Activated naive CD4-positive, alpha-beta T cell treated with anti-CD3 and anti-CD28 coated beads, Interleukin-2, amount 50 U/mL, for 24 hours (primary cell): ENCODE measurements at regions not wholly inside any gene's neighbourhood (a gene's known extent, or its start where the extent isn't known, plus 50 kb on each side); places are given as distances from the start of the nearest gene placed in this dataset.

Source experiments
- H3K27ac Mint-ChIP-seq: one replicate; pipeline ENCODE4 v1.8.0; 2021; ENCODE audit warnings: mild to moderate bottlenecking, mixed read lengths
- H3K27me3 Mint-ChIP-seq: one replicate; pipeline ENCODE4 v1.8.0; 2021; ENCODE audit warnings: mixed read lengths
- H3K36me3 Mint-ChIP-seq: one replicate; pipeline ENCODE4 v1.8.0; 2021; ENCODE audit warnings: mixed read lengths
- H3K4me1 Mint-ChIP-seq: one replicate; pipeline ENCODE4 v1.8.0; 2021; ENCODE audit warnings: mixed read lengths
- H3K4me3 Mint-ChIP-seq: one replicate; pipeline ENCODE4 v1.8.0; 2021; ENCODE audit warnings: mild to moderate bottlenecking, mixed read lengths
- H3K9me3 Mint-ChIP-seq: one replicate; pipeline ENCODE4 v1.8.0; 2021; ENCODE audit warnings: mixed read lengths

GRCh38 chr13:40330950-40331349, 335.5 kb downstream of the FOXO1 start:
- H3K36me3 Mint-ChIP-seq: no peaks in the 10 kb centered on the region
- peaks cover 41% of the 10 kb centered on the region for H3K4me1 Mint-ChIP-seq
- no peak overlapping the region for H3K4me3 Mint-ChIP-seq
- no peaks in the 10 kb centered on the region for H3K27me3 Mint-ChIP-seq
- peak overlapping the region; percentile 37 for H3K27ac Mint-ChIP-seq
- no peaks in the 10 kb centered on the region for H3K9me3 Mint-ChIP-seq

GRCh38 chr13:40331802-40332201, 334.6 kb downstream of the FOXO1 start:
- no peaks in the 10 kb centered on the region for H3K36me3 Mint-ChIP-seq
- H3K4me1 Mint-ChIP-seq: peaks cover 43% of the 10 kb centered on the region
- H3K9me3 Mint-ChIP-seq: no peaks in the 10 kb centered on the region
- no peaks in the 10 kb centered on the region for H3K27me3 Mint-ChIP-seq
- no peak overlapping the region for H3K27ac Mint-ChIP-seq
- no peak overlapping the region for H3K4me3 Mint-ChIP-seq

- Mint-ChIP-seq H3K27ac (peak overlapping the region; percentile 78), H3K4me1 (peaks cover 55% of the 10 kb centered on the region), H3K4me3 (no peak overlapping the region)
Observed at GRCh38 chr13:40333226-40333625, 333.2 kb downstream of the FOXO1 start.

GRCh38 chr13:40334031-40334430, 332.4 kb downstream of the FOXO1 start:
- no peaks in the 10 kb centered on the region for H3K36me3 Mint-ChIP-seq
- no peaks in the 10 kb centered on the region for H3K27me3 Mint-ChIP-seq
- peaks cover 58% of the 10 kb centered on the region for H3K4me1 Mint-ChIP-seq
- H3K27ac Mint-ChIP-seq: no peak overlapping the region
- H3K9me3 Mint-ChIP-seq: no peaks in the 10 kb centered on the region
- H3K4me3 Mint-ChIP-seq: no peak overlapping the region

More at GRCh38 chr13:40333226-40333625, 333.2 kb downstream of the FOXO1 start:
- H3K9me3 Mint-ChIP-seq: no peaks in the 10 kb centered on the region
- no peaks in the 10 kb centered on the region for H3K27me3 Mint-ChIP-seq
- H3K36me3 Mint-ChIP-seq: no peaks in the 10 kb centered on the region

GRCh38 chr13:40334616-40335015, 331.8 kb downstream of the FOXO1 start:
- no peak overlapping the region for H3K4me3 Mint-ChIP-seq
- no peaks in the 10 kb centered on the region for H3K36me3 Mint-ChIP-seq
- H3K4me1 Mint-ChIP-seq: peaks cover 58% of the 10 kb centered on the region
- no peaks in the 10 kb centered on the region for H3K9me3 Mint-ChIP-seq
- H3K27ac Mint-ChIP-seq: no peak overlapping the region
- H3K27me3 Mint-ChIP-seq: no peaks in the 10 kb centered on the region

GRCh38 chr13:40336228-40337221, 329.9 kb downstream of the FOXO1 start:
- Mint-ChIP-seq H3K9me3 (no peaks in the 10 kb centered on the region), H3K27me3 (no peaks in the 10 kb centered on the region), H3K36me3 (no peaks in the 10 kb centered on the region), H3K4me3 (no peak overlapping the region), H3K27ac (no peak overlapping the region), H3K4me1 (peaks cover 47% of the 10 kb centered on the region)

- Mint-ChIP-seq H3K9me3 (no peaks in the 10 kb centered on the region), H3K27ac (peak overlapping the region; percentile 39), H3K36me3 (no peaks in the 10 kb centered on the region), H3K4me1 (peaks cover 40% of the 10 kb centered on the region), H3K27me3 (no peaks in the 10 kb centered on the region), H3K4me3 (no peak overlapping the region)
Observed at GRCh38 chr13:40337651-40338050, 328.8 kb downstream of the FOXO1 start.

- Mint-ChIP-seq H3K4me1 (peaks cover 38% of the 10 kb centered on the region), H3K36me3 (no peaks in the 10 kb centered on the region), H3K27me3 (no peaks in the 10 kb centered on the region), H3K9me3 (no peaks in the 10 kb centered on the region), H3K27ac (no peak overlapping the region), H3K4me3 (no peak overlapping the region)
Observed at GRCh38 chr13:40338217-40338616, 328.2 kb downstream of the FOXO1 start.

- H3K27ac Mint-ChIP-seq: no peak overlapping the region
- peaks cover 33% of the 10 kb centered on the region for H3K4me1 Mint-ChIP-seq
- H3K9me3 Mint-ChIP-seq: no peaks in the 10 kb centered on the region
Observed at GRCh38 chr13:40340368-40341095, 325.9 kb downstream of the FOXO1 start.

GRCh38 chr13:40341096-40341471, 325.4 kb downstream of the FOXO1 start:
- H3K9me3 Mint-ChIP-seq: no peaks in the 10 kb centered on the region
- H3K4me1 Mint-ChIP-seq: peaks cover 31% of the 10 kb centered on the region
- H3K27me3 Mint-ChIP-seq: no peaks in the 10 kb centered on the region
- no peak overlapping the region for H3K4me3 Mint-ChIP-seq
- H3K27ac Mint-ChIP-seq: no peak overlapping the region
- H3K36me3 Mint-ChIP-seq: no peaks in the 10 kb centered on the region

More at GRCh38 chr13:40340368-40341095, 325.9 kb downstream of the FOXO1 start:
- Mint-ChIP-seq H3K27me3 (no peaks in the 10 kb centered on the region), H3K36me3 (no peaks in the 10 kb centered on the region), H3K4me3 (no peak overlapping the region)

GRCh38 chr13:40341501-40341900, 324.9 kb downstream of the FOXO1 start:
- no peaks in the 10 kb centered on the region for H3K9me3 Mint-ChIP-seq

GRCh38 chr13:40342461-40342860, 324.0 kb downstream of the FOXO1 start:
- Mint-ChIP-seq H3K36me3 (no peaks in the 10 kb centered on the region), H3K4me1 (peaks cover 17% of the 10 kb centered on the region), H3K27ac (no peak overlapping the region), H3K27me3 (no peaks in the 10 kb centered on the region), H3K9me3 (no peaks in the 10 kb centered on the region), H3K4me3 (no peak overlapping the region)

More at GRCh38 chr13:40341501-40341900, 324.9 kb downstream of the FOXO1 start:
- no peaks in the 10 kb centered on the region for H3K27me3 Mint-ChIP-seq
- peaks cover 27% of the 10 kb centered on the region for H3K4me1 Mint-ChIP-seq
- H3K4me3 Mint-ChIP-seq: no peak overlapping the region
- H3K36me3 Mint-ChIP-seq: no peaks in the 10 kb centered on the region
- H3K27ac Mint-ChIP-seq: no peak overlapping the region

- H3K27me3 Mint-ChIP-seq: no peaks in the 10 kb centered on the region
- H3K4me1 Mint-ChIP-seq: peaks cover 15% of the 10 kb centered on the region
- no peak overlapping the region for H3K27ac Mint-ChIP-seq
- no peaks in the 10 kb centered on the region for H3K9me3 Mint-ChIP-seq
- H3K4me3 Mint-ChIP-seq: no peak overlapping the region
- H3K36me3 Mint-ChIP-seq: no peaks in the 10 kb centered on the region
Observed at GRCh38 chr13:40342901-40343300, 323.5 kb downstream of the FOXO1 start.

GRCh38 chr13:40343550-40344269, 322.7 kb downstream of the FOXO1 start:
- no peak overlapping the region for H3K4me3 Mint-ChIP-seq
- H3K4me1 Mint-ChIP-seq: peaks cover 12% of the 10 kb centered on the region
- no peaks in the 10 kb centered on the region for H3K36me3 Mint-ChIP-seq
- no peak overlapping the region for H3K27ac Mint-ChIP-seq
- no peaks in the 10 kb centered on the region for H3K27me3 Mint-ChIP-seq
- H3K9me3 Mint-ChIP-seq: no peaks in the 10 kb centered on the region

GRCh38 chr13:40344270-40345148, 321.9 kb downstream of the FOXO1 start:
- Mint-ChIP-seq H3K9me3 (no peaks in the 10 kb centered on the region), H3K27me3 (no peaks in the 10 kb centered on the region), H3K27ac (no peak overlapping the region), H3K4me3 (no peak overlapping the region), H3K36me3 (no peaks in the 10 kb centered on the region), H3K4me1 (peaks cover 15% of the 10 kb centered on the region)
